NCI-H82 treated with DMSO at 0.1 percent for 48 hours (cell line): ENCODE measurements at regions not wholly inside any gene's neighbourhood (a gene's known extent, or its start where the extent isn't known, plus 50 kb on each side); places are given as distances from the start of the nearest gene placed in this dataset.

Experiments used
- DNase-seq: peaks from one replicate; lab custom pipeline; 2025; ENCODE audit not compliant: unreplicated experiment; lab: John Stamatoyannopoulos, UW

DNA sequence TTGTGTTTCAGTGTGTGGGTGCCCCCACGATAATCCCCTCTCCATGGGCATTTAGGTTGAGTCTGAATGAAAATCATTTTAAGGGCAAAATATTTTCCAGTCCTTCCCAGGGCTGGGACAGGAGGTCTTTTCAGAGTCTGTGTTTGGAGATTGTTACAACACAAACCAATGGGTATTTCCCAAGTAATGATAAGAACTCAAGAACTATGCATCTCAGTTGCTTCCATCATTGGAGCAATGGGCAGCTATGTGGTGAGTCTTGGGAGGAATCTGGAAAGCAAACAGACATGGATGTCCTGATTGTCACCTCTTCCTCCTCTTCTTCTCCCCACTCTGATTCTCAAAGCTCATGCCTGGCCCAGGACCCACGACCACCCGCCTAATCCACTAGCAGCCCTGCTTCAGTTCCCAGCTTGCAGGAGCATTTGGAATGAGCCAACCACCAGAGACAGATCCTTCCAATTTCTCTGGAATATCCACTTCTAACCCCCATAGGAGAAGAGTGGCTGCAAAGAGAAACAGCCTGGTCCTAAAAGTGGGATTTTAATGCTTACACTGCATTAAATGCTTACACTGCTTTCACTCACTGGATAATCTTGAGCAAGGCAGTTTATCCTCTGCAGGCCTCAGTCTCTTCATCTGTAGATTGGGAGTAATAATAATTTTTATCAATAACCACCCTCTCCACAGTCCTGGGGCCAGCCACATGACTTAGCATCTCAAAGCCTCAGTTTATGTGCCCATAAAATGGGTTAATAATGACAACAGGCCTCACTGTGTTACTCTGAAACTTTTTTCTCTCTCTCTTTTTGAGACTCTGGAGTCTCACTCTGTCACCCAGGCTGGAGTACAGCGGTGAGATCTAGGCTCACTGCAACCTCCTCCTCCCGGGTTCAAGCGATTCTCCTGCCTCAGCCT, 404.3 kb downstream of the MN1 start:
- DNase-seq: no peak

DNA sequence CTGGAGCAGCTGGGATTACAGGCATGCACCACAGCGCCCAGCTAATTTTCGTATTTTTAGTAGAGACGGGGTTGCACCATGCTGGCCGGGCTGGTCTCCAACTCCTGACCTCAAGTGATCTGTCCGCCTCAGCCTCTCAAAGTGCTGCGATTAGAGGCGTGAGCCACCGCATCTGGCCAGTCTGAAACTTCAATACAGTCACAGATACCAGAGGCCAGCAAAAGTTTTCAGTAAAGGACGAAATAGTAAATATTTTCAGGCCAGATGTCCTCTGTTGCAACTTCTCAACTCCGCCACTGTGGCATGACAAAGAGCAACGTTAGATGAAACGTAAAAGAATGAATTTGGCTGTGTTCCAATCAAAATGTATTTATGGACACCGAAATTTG, 403.6 kb downstream of the MN1 start:
- no peak for DNase-seq

DNA sequence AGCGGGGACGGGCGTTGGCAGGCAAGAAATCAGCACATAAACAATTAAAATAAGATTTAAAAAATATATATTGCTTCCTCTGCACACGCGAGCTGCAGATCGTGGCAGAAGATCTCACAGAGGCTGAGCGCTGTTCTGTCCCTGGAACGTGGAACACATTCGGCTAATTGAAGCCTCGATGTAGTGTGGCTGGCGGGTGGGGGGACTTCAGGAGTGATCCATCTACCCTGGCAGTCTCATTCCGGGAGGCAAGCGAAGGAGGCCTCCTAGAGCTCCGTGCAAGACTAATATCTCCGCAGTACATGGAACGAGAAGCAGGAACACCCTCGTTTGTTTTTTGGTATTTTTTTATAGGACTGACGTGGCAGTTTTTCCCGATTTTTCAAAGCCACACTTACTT, 402.4 kb downstream of the MN1 start:
- DNase-seq: no peak

DNA sequence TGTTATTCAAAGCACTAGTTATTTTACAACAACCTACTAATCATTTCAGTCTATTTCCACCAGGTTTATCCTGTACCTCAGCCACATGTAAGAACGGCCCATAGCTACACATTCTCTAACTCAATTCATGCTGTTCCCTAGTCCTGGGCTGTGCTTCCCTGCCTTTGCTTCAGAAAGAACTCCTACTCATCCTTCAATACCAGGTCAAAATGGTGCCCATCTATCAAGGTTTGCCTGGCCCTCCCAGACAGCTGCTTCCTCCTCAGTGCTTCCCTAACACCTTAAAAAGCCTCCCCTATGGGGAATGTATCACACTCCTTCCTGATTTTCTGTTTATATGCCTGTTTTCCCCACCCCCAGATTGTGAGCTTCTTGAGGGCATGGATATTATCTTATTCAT, 400.7 kb downstream of the MN1 start:
- no peak for DNase-seq

DNA sequence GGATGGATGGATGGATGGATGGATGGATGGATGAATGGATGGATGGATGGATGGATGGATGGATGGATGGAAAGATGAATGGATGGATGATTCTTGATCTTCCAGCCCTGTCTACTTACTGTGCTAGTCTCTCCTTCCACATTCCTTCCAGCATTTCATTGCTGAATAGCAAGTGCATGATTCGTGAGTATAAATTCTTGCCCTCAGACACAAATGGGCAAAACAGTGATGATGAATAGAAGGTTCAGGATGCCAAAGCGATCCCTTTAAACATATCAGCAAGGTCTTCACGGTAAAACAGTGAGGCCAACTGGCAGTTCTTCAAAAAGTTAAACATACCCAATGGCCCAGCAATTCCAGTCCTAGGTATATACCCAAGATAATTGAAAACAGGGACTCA, 400.2 kb downstream of the MN1 start:
- no peak for DNase-seq

DNA sequence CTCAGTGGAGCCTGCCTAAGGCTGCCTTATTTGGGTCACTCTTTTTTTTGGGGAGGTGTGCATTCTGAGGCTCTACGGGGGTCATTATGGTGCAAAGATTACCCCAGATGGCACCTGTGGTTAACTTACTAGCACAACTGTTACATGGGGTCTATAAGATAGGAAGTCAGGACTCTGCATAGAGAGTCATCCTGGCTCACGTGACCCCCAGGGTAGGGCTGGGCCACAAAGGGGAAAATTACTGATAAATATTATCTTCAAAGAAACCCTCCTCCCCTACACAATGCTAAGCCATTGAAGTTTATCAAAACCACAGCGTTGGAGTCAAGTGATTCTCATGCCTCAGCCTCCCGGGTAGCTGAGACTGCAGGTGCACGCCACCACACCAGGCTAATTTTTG, 397.1 kb downstream of the MN1 start:
- no peak for DNase-seq

DNA sequence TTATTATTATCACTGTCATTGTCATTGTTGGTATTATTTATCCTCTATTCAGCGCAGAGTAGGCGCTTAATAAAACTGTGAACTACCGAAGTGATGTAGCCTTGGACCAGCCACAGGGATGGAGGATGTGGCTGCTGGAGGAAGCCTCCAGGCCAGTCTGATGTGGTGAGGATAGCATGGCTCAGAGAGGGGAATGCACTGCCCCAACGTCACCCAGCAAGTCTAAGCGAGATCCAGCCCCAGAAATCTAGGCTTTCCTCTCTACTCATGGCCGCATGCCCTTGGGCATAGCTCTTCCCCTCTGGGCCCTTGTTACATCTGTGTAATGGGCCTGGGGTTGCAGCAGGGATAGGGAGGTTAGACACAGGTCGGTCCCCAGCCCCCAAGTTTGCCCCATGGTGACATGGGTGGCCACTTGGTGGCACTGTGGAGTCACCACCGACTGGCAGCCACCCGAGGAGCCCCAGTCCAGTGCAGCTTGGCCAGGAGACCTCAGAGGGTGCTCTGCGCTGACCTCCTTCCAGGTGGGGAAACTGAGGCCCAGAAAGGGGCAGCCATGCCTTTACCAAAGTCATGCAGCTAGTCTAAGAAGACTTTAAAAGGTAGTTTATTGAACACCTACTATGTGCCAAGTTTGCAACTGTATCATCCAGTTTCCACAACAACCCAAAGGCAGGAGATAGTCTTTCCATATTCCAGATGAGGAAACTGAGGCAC, 395.7 kb downstream of the MN1 start:
- no peak for DNase-seq

DNA sequence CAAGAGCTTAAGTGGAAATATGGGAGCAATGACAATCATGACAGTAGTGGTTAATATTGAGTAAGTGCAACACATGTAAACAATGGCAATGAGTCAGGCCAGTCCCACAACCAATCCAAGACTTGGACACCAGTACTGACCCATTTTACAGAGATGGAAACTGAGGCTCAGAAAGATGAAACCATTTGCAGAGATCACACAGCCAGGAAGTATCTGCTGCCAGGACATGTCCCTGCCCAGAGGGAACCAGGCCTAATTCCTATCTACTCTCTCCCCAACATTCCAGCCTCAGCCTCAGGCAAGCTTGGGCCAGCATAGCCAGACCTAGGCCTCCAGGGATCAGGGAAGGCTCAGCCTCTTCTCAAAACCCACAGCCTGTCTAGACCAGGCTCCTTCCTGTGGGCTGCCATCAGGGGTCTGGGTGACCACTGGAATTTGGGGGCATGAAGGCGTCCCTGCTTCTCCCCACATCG, 395.1 kb downstream of the MN1 start:
- no peak for DNase-seq

DNA sequence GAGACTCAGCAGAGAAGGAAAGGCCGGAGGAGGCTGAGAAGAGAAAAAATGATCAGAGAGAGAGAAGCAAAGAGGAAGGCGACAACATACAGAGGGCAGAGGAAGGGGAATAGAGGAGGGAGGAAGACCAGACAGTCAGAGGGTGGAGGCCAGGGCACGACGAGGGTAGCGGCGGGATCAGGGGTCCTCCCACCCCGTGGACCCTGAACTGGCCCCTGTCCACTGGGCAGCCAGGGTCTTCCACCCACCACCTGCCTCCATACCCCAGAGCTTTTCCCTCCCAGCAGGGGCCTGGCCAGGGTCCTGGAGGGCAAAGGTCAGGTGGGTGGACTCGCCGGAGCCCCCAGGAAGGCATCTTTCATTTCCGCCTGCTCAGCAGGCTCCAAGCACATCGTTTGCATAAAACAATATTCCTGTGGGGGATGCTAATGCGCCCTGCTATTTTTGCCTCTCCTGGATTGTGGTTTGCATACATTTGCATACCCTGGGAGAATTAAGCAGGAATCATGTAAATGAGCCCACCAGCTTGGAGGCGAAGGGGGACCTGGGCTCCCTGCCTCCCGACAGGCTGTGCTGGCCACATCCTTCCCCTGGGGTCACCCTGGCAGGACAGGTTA, 394.1 kb downstream of the MN1 start:
- no peak for DNase-seq

DNA sequence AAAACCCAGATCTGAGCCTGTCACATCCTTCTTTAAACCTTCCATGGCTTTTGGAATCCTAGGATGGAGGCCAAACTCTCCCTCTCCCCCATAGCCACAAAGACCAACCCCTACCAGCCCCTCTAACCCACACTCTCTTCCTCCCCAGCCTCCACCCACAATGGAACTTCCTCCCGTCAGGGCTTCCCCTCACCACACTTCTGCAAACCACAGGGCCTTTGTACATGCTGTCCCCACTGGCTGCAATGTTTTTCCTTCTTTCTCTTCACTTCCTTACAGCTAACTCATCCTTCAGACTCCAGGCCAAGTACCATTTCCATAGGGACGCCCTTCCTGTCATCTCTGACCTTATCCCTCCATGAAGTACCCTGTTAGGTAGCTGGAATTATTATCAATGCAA, 393.5 kb downstream of the MN1 start:
- no peak for DNase-seq

DNA sequence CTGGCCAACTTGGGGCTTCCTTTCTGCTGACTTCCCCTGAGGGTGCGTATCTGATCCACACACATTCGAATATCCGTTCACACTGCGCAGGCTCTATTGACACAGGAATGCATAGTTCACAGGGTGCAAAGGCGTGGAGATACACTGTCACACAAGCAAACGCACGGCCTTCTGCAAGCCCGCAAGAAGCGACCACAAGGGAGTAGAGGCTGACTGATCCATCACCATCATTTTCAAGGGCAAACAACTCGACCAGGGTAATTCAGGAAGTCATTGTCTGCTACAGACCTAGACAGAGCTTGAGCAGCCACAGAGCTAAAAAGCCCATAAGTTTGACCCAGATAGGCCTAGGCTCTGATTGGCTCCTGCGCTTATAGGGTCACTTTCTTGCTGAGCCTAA, 392.3 kb downstream of the MN1 start:
- DNase-seq: no peak

DNA sequence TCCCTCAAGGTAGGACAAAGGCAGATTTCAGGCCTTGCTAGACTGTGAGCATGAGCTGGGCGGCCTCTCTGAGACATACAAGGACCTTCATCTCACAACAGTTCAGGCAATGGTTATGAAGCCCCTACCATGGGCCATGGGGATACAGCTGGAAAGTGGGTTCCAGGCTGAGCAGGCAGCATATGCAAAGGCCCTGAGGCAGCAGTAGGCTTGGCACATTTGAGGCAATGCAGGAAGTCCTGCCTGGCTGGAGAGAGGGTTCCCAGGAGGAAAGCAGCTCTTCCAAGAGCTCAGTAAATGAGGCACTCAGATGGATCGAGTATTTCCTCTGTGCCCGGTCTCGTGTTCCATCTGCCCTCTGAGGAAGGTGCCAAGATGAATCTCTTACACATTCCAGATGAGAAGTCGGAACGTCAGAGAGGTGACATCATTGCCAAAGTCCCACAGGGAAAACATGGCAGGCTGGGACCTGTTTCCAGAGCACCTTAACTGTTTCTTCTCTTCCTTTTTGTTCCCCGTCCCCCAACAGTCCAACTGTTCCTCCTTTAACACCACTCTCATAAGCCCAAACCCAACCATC, 388.6 kb downstream of the MN1 start:
- no peak for DNase-seq

DNA sequence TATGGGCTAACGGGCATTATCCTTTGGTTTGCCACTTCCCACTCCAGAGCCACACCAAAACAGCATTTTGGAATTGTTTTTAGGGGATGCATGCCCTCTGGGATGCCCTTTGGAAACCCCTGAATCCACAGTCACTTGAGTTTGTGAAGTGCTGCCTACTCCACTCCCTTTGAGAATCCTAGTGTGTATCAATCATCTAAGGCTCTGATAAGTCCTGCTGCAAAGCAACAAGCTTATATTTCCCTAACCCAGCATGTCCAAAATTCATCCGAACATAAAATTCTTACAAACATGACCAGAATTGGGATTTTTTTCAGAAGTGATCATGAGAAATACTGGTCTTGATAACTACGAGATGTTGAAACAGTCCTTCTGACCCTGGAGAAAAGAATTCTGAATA, 387.9 kb downstream of the MN1 start:
- DNase-seq: no peak

DNA sequence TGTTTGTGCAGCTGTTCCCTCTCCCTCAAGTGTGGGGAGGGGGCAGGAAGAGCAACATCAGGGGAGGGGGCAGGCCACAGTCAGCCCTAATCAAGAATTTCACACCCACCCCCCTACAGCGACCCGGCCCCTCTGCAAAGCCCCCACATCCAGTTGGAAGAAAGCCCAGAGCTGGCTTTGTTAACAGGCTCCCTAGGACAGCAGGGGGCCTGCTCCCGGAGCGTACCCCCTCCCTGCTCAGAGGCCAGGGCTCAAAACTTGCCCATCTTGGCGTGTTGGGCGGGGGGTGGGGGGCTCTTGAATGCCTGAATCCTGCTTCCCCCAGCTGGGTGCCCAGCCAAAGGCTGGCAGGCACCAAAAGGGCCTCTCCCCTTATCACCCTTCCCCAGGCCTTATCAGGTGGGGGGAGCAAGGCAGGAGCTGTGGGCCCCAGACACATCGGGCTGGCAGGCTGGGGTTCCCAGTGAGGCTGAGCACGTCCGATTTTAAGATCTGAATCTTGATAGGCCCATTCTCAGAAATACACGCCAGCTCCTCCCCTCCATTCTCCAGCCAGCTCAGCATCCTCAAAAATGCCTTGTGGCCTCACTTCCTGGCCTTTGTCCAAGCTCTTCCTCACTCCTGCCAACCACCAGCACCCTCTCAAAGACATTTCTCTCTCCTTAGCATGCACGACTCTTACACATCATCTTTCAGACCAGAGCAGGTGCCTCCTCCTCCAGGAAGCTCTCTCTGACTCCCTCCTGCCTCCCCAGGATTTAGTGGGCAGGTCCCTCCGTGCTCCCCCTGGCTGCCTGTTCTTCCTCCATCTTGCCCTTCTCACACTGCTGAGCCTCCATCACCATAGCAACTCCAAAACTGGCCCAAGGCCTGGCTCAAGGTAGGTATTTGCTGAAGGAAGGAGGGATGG, 384.8 kb downstream of the MN1 start:
- no peak for DNase-seq

DNA sequence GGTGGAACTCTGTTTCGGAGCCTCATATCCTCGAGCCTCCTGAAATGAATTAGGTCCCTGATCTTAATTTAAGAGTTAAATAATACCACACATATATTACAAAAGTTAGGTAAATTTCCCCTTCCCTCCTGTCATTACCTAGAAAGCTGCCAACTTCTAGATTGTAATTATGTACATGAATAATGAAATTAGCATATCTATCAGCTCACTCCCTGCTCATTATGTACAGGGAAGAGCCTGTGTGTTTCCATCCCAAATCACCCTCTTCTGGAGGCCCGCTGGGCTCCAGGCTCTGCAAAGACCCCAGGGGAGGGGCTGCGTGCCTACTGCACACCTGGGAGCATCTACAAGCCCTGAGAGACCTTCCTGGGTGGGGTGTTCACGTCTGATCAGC, 384.1 kb downstream of the MN1 start:
- no peak for DNase-seq

DNA sequence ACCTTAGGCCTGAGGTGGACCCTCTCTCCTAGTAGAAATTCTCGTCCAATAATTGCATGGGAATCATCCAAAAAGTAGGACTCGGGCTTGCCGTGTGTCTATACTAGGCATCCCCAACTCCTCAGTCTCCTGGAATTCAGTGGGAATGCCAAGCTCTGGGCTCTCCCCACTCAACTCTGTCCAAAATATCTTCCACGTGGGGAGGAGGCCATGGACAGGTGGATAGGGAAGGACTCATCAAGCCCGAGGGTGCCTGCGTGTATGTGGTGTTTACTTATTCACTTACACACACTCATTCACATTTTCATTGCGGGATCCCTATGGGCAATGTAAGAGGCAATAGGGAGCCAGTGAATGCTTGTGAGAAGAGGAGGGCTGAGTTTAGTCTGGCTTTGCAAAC, 383.3 kb downstream of the MN1 start:
- no peak for DNase-seq

DNA sequence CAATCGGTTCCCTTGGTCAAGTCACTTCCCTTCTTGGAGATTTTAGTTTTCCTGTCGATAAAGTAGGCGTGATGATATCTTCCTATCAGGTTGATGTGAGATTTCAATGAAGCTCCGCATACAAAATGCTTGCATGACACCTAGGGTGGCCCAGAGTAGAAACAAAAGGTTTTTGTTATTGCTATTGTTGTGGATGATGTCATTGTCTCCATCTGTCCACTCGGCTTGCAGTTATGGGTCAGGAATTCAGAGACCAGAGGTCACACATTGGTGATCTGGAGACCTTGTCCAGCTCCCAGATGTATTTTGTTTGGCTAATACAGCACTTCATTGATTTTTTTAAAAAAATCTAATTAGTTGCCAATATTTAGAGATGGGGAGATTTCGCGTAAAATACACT, 382.1 kb downstream of the MN1 start:
- no peak for DNase-seq

DNA sequence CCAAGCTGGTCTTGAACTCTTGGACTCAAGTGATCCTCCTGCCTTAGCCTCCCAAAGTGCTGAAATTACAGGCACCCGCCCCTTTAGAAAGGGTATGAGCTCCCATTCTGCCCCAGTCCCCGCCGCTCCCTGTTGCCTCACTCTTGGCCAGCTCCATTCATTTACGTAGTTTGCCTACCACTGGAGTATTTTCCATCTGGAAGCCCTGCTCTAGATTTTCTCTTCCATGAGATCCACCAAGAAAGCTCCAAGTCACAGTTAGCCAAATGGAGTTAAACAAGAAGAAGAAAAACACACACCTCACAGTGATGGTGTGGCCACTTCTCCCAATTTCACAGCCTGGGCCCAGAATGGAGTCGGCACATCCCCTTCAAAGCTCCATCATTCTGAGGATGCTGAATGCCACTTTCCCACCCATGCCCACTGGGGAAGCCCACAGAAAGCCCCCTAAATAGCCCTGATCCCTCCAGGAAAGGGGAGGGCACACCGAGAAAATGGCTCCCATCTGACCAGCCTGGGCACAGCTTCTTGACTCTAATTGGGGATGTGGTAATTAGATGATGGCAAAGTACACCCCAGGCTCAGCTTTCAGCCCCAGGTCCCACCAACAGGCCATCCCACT, 381.2 kb downstream of the MN1 start:
- DNase-seq: no peak

DNA sequence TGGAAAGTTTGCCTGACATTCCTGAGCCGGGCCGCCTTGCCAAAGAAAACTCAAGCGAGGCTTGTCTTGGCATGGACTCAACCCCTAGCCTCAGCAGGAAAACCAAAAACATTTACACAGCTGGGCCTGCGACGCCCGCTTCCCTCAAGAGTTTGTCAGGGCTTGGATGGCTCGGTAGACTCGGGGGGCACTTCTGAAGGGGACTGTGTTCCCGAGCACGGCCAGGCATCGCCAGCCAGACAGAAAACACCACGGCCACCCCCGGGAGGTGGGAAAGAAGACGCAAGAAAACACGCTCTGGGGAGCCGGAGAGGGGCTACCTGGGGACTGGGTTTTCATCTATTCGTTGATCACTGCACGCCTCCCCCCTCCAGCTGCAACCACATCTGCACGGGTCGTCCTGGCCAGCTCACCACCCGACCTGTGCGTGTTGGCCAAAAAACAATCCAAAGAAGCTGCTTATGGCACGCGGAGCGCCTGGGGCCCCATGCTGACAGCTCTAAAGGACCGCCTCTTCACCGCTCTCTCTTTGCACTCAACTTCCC, 380.7 kb downstream of the MN1 start:
- DNase-seq: no peak

DNA sequence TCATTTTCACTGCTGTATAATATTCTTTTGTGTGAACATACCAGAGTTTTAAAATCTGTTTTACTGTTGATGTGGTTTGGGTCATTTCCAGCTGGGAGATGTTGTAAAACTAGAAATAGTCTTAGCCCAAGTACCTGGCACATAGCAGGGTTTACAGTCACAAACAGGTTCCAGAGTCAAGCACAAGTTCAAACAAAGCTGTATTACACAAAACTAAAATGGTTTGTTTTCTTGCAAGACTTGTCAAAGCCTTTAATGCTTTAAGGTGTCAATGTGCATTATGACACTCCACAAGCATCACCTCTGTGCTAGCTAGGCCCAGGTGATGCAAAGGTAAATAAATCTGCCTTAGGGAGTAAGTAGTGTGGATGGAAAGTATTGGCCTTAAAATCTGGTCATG, 379.1 kb downstream of the MN1 start:
- no peak for DNase-seq
